HG03108 (cell line): ENCODE measurements at regions not wholly inside any gene's neighbourhood (a gene's known extent, or its start where the extent isn't known, plus 50 kb on each side); places are given as distances from the start of the nearest gene placed in this dataset.
A peak's percentile ranks its signal among the peaks of the same experiment; 100 is the strongest.

Experiments
- ATAC-seq: cut with Tn5 transposase; IDR thresholded peaks from one replicate; pipeline ENCODE4 v1.9.1; 2021; ENCODE audit warnings: moderate library complexity; ENCODE audit not compliant: unreplicated experiment

- no peak for ATAC-seq
Observed at GRCh38 chr4:182973511-182973911, 56.3 kb upstream of the DCTD start.

GRCh38 chr4:182971702-182972101, 54.5 kb upstream of the DCTD start:
- ATAC-seq = no peak

DNA sequence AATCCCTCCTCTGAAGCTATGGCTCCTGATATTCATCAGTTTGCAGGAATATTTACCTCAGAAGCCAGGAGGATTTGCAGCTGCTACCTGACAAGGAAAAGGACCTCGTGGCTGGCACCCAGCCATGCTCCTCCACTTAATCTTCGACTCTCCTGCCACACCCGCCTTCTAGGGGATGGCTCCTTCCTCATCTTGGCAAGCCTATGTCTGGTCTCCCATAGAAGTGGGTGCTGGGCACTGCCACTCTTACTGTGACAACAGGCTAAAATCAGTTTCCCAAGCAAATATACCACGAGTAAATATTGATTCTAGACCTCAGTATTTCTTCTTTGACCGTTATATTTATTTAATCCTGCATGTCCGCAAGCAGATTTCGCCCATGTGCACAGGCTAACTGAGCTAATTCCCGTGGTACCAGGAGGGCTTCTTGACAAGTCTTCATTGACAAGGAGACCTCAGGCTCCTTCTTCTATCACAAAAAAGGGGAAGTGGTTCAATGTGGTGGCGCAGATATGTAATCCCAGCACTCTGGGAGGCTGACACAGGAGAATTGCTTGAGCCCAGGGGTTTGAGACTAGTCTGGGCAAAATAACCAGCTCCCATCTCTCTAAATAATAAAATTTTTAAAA, 52.6 kb upstream of the DCTD start:
- ATAC-seq = peak; percentile 65

GRCh38 chr4:182968917-182969650, 51.9 kb upstream of the DCTD start:
- peak; percentile 58 for ATAC-seq

GRCh38 chr4:182967403-182967802, 50.2 kb upstream of the DCTD start:
- ATAC-seq = no peak
